Epithelial cell of proximal tubule (primary cell): ENCODE measurements at regions not wholly inside any gene's neighbourhood (a gene's known extent, or its start where the extent isn't known, plus 50 kb on each side); places are given as distances from the start of the nearest gene placed in this dataset.

Experiments
- DNase-seq: peaks from one replicate; pipeline ENCODE4 v3.0.0-alpha.2; 2011; ENCODE audit warnings: low read depth
- H3K4me3 ChIP-seq: 2 replicates; pipeline ENCODE4 v1.5.1; 2011; ENCODE audit warnings: low read depth, mild to moderate bottlenecking, low read length
- CTCF ChIP-seq: conservative IDR thresholded peaks from 2 replicates; pipeline ENCODE4 v1.5.1; 2012; ENCODE audit warnings: low read depth, mild to moderate bottlenecking, low read length

GRCh38 chr12:113678223-113679119 lies 206.8 kb upstream of the LHX5 start:
- no peak for TF ChIP-seq CTCF
- DNase-seq: no peak
- no peak overlapping the region for H3K4me3 ChIP-seq

GRCh38 chr12:113676547-113676946 lies 204.9 kb upstream of the LHX5 start:
- DNase-seq: no peak
- no peak for TF ChIP-seq CTCF
- no peak overlapping the region for H3K4me3 ChIP-seq

GRCh38 chr12:113676117-113676516 lies 204.4 kb upstream of the LHX5 start:
- no peak for TF ChIP-seq CTCF
- no peak for DNase-seq
- H3K4me3 ChIP-seq: no peak overlapping the region

GRCh38 chr12:113674996-113675395 lies 203.3 kb upstream of the LHX5 start:
- TF ChIP-seq CTCF: no peak
- no peak overlapping the region for H3K4me3 ChIP-seq
- no peak for DNase-seq

- no peak for DNase-seq
- no peak for TF ChIP-seq CTCF
- no peak overlapping the region for H3K4me3 ChIP-seq
Observed at GRCh38 chr12:113674302-113674701, 202.6 kb upstream of the LHX5 start.

- TF ChIP-seq CTCF: no peak
- no peak for DNase-seq
- H3K4me3 ChIP-seq: no peak overlapping the region
Observed at GRCh38 chr12:113673458-113674238, 202.0 kb upstream of the LHX5 start.
